B cell (primary cell): ENCODE measurements at regions not wholly inside any gene's neighbourhood (a gene's known extent, or its start where the extent isn't known, plus 50 kb on each side); places are given as distances from the start of the nearest gene placed in this dataset.

Source experiments
- ATAC-seq: fragments of 200-7000 bp; cut with Tn5 transposase; one replicate; pipeline ENCODE4 v1.10.0; 2021; ENCODE audit warnings: low read depth, mild to moderate bottlenecking, moderate number of reproducible peaks, moderate library complexity
- CTCF ChIA-PET: fragments of 350-600 bp; sonication (Branson Sonifier 250); formaldehyde crosslinking; loops from one replicate; lab custom pipeline; 2021; ENCODE audit warnings: antibody characterized with exemption, inconsistent platforms; lab: Charles Lee
- POLR2A ChIA-PET: fragments of 350-600 bp; sonication (Branson Sonifier 250); formaldehyde crosslinking; loops from one replicate; lab custom pipeline; 2021; ENCODE audit warnings: antibody characterized with exemption; lab: Charles Lee
- DNase-seq: peaks from one replicate; pipeline ENCODE4 v3.0.0; 2013
- H2AFZ ChIP-seq: 2 replicates; pipeline ENCODE4 v1.6.1; 2012; ENCODE audit warnings: mild to moderate bottlenecking, low read depth, low read length; ENCODE audit not compliant: insufficient read depth, poor library complexity, severe bottlenecking
- H3K27ac ChIP-seq, 2 donors: 1 replicate in 1 of 2; 2 replicates in 1 of 2; pipeline ENCODE4 v1.5.1; 2012 to 2013; ENCODE audit warnings: low read length in 2 of 2, mild to moderate bottlenecking in 2 of 2, moderate library complexity in 1 of 2
- H3K27me3 ChIP-seq, 4 experiments: fragments of 200-600 bp in 1 of 4; sonication (generic) in 1 of 4; replicated peaks in 1 of 4; 1 replicate in 2 of 4; 2 replicates in 2 of 4; pipeline versions ENCODE4 v1.6.1 to v1.7.0; 2013 to 2016; ENCODE audit warnings: low read length in 3 of 4, mild to moderate bottlenecking in 2 of 4, mixed read lengths in 1 of 4, moderate library complexity in 1 of 4; ENCODE audit not compliant: insufficient read depth in 4 of 4, control insufficient read depth in 3 of 4; ENCODE audit errors: control extremely low read depth in 1 of 4
- H3K36me3 ChIP-seq, 2 experiments: replicated peaks in 1 of 2; 1 replicate in 1 of 2; 2 replicates in 1 of 2; pipeline versions ENCODE4 v1.6.1 to v1.7.1; 2013; ENCODE audit warnings: low read length in 1 of 2; ENCODE audit not compliant: insufficient read depth in 2 of 2, control insufficient read depth in 1 of 2; ENCODE audit errors: control extremely low read depth in 1 of 2, extremely low read depth in 1 of 2
- H3K4me1 ChIP-seq, 2 donors: fragments of 200-600 bp in 1 of 2; sonication (generic) in 1 of 2; 1 replicate in 1 of 2; 2 replicates in 1 of 2; pipeline versions ENCODE4 v1.5.1 to v1.6.1; 2013 to 2017; ENCODE audit warnings: low read length in 2 of 2; ENCODE audit not compliant: control insufficient read depth in 2 of 2, insufficient read depth in 2 of 2
- H3K4me2 ChIP-seq: replicated peaks from 2 replicates; pipeline ENCODE3; 2012; ENCODE audit warnings: mild to moderate bottlenecking, low read depth, low read length; ENCODE audit not compliant: poor library complexity, severe bottlenecking
- H3K4me3 ChIP-seq, 5 experiments: fragments of 200-600 bp in 1 of 5; sonication (generic) in 1 of 5; 1 replicate in 3 of 5; 2 replicates in 2 of 5; pipeline versions ENCODE4 v1.5.1 to v1.7.0; 2011 to 2016; ENCODE audit warnings: low read length in 4 of 5, mild to moderate bottlenecking in 4 of 5, low read depth in 2 of 5, control low read depth in 1 of 5, moderate library complexity in 1 of 5; ENCODE audit not compliant: insufficient read depth in 1 of 5; ENCODE audit errors: control extremely low read depth in 1 of 5, extremely low read depth in 1 of 5
- H3K79me2 ChIP-seq: fragments of 200-600 bp; sonication (generic); one replicate; pipeline ENCODE4 v1.6.0; 2016; ENCODE audit warnings: low read length; ENCODE audit not compliant: control insufficient read depth, insufficient read depth
- H3K9ac ChIP-seq: fragments of 200-600 bp; sonication (generic); 2 replicates; pipeline ENCODE4 v1.6.1; 2017; ENCODE audit warnings: mild to moderate bottlenecking, low read length, moderate library complexity
- H3K9me3 ChIP-seq, 3 donors: one replicate each; pipeline versions ENCODE4 v1.6.1 to v1.7.1; 2013; ENCODE audit warnings: low read length in 2 of 3; ENCODE audit not compliant: control insufficient read depth in 2 of 3, insufficient read depth in 1 of 3; ENCODE audit errors: control extremely low read depth in 1 of 3
- H4K20me1 ChIP-seq: 2 replicates; pipeline ENCODE4 v1.6.0; 2012; ENCODE audit warnings: mild to moderate bottlenecking, low read length; ENCODE audit not compliant: insufficient read depth, control insufficient read depth, poor library complexity, severe bottlenecking
- H3K27ac Mint-ChIP-seq: one replicate; pipeline ENCODE4 v1.8.0; 2021; ENCODE audit warnings: mixed read lengths
- H3K27me3 Mint-ChIP-seq: one replicate; pipeline ENCODE4 v1.8.0; 2021; ENCODE audit warnings: mixed read lengths
- H3K4me1 Mint-ChIP-seq: one replicate; pipeline ENCODE4 v1.8.0; 2021; ENCODE audit warnings: mixed read lengths
- H3K4me3 Mint-ChIP-seq: one replicate; pipeline ENCODE4 v1.8.0; 2021; ENCODE audit warnings: mixed read lengths
- H3K9me3 Mint-ChIP-seq: one replicate; pipeline ENCODE4 v1.8.0; 2022; ENCODE audit warnings: mixed read lengths; ENCODE audit not compliant: insufficient read depth
- CTCF ChIP-seq: fragments of 200-600 bp; IDR thresholded peaks from one replicate; pipeline ENCODE4 v1.8.0; 2022; ENCODE audit warnings: antibody characterized with exemption, mild to moderate bottlenecking
- EZH2 ChIP-seq: IDR thresholded peaks from 2 replicates; pipeline ENCODE4 v1.6.1; 2012; ENCODE audit warnings: borderline replicate concordance, low read depth, mild to moderate bottlenecking, moderate library complexity, low read length; ENCODE audit not compliant: insufficient read depth, poor library complexity, severe bottlenecking
- WGBS: methylation state at CpG from one replicate; pipeline ENCODE4 v1.1.5; 2013; ENCODE audit warnings: missing lambda C conversion rate; ENCODE audit not compliant: insufficient coverage; 5-methylcytosine and 5-hydroxymethylcytosine counted together
- intact Hi-C: fragments of 100-400 bp; cut with micrococcal nuclease; formaldehyde crosslinking; loops from one replicate; pipeline ENCODE4 v1.10.0; 2022

- Histone ChIP-seq H3K9me3 (no peaks in the 10 kb centered on the region), H3K36me3 (no peaks in the 10 kb centered on the region), H3K9ac (peak overlapping the region; percentile 10), H3K4me3 (no peak overlapping the region), H3K4me2 (peak overlapping the region; percentile 50), H3K4me1 (peaks cover 10 to 13% of the 10 kb centered on the region in 2 donors), H3K79me2 (no peaks in the 10 kb centered on the region), H2AFZ (peak overlapping the region; percentile 45), H3K27ac (no peak overlapping the region), H3K27me3 (no peaks in the 10 kb centered on the region), H4K20me1 (no peaks in the 10 kb centered on the region)
- POLR2A ChIA-PET = no interaction called here
- WGBS = 80% methylated on average over 1 of the region's 10 CpGs
- H3K9me3 Mint-ChIP-seq = no peaks in the 10 kb centered on the region
- no peak overlapping the region for H3K27ac Mint-ChIP-seq
- CTCF ChIA-PET = interaction anchor here (0.7 to 1.2 kb wide), 6 partner anchors 48 to 323 kb away, joined by 3 to 6 read pairs (median 4); no protein-coding TSS in a partner anchor
- peak overlapping the region; percentile 63 for H3K4me3 Mint-ChIP-seq
- no peak for TF ChIP-seq EZH2
- peak; percentile 77 for TF ChIP-seq CTCF
- intact Hi-C loops = loop anchor here (1.0 to 10.0 kb wide), 2 partner anchors 323 to 455 kb away; no protein-coding TSS in a partner anchor
- peaks cover 13% of the 10 kb centered on the region for H3K4me1 Mint-ChIP-seq
- ATAC-seq (peak; percentile 66), DNase-seq (peak; percentile 58)
- H3K27me3 Mint-ChIP-seq = peaks cover 3% of the 10 kb centered on the region
Observed at GRCh38 chr7:10889266-10889898, 84.3 kb upstream of the PHF14 start.

GRCh38 chr7:10908600-10908999, 65.1 kb upstream of the PHF14 start:
- no peak overlapping the region for H3K27ac ChIP-seq
- DNase-seq (no peak), ATAC-seq (no peak)
- H3K36me3 ChIP-seq = no peaks in the 10 kb centered on the region
- Mint-ChIP-seq H3K4me3 (no peak overlapping the region), H3K27ac (no peak overlapping the region), H3K4me1 (no peaks in the 10 kb centered on the region), H3K9me3 (peaks cover 3% of the 10 kb centered on the region), H3K27me3 (peaks cover 8% of the 10 kb centered on the region)
- CTCF ChIA-PET = no interaction called here
- POLR2A ChIA-PET = no interaction called here
- peaks cover 3 to 18% (median 4%) of the 10 kb centered on the region in 3 donors for H3K9me3 ChIP-seq
- H2AFZ ChIP-seq = no peak overlapping the region
- 90% methylated on average over 4 of the region's 9 CpGs for WGBS
- H3K4me2 ChIP-seq = no peak overlapping the region
- TF ChIP-seq EZH2 = no peak
- no peak for TF ChIP-seq CTCF
- H3K27me3 ChIP-seq = no peaks in the 10 kb centered on the region
- H3K4me3 ChIP-seq = no peak overlapping the region
- intact Hi-C loops = no loop called here
- no peaks in the 10 kb centered on the region for H3K79me2 ChIP-seq
- no peak overlapping the region for H3K9ac ChIP-seq
- H3K4me1 ChIP-seq = no peaks in the 10 kb centered on the region
- H4K20me1 ChIP-seq = no peaks in the 10 kb centered on the region
